ENCODE measurements at regions not wholly inside any gene's neighbourhood (a gene's known extent, or its start where the extent isn't known, plus 50 kb on each side); places are given as distances from the start of the nearest gene placed in this dataset.

DNA sequence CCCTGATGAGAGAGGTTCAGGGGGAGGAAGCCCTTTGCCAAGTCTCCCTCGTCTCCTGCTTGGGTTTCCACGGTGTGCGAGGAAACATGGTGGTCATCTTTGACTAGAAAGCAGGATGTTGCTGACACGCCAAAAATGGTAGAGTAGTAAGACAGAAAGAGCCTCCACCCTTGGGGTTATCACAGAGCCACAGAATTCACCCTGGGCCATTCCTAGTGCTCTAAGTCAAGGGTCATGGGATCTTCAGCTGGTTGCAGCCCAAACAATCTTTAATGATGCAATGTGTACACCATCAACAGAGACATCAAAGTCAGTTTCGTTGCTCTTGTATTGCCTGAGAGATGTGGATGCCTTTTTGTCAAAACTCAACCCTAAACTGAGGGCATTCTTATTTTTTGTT lies 201.9 kb downstream of the LY86 start:
- no peaks in the 10 kb centered on the region for H3K9me3 ChIP-seq
- H3K4me3 ChIP-seq: no peak overlapping the region
- intact Hi-C loops (cut with DNase I): no loop called here
- DNase-seq: no peak
- TF ChIP-seq POLR2A (IDR thresholded peaks at IDR 0.05) (no peak), POLR2AphosphoS5 (IDR thresholded peaks at IDR 0.05) (no peak), EP300 (IDR thresholded peaks at IDR 0.05) (no peak)
- TF ChIP-seq, protein P1, sequence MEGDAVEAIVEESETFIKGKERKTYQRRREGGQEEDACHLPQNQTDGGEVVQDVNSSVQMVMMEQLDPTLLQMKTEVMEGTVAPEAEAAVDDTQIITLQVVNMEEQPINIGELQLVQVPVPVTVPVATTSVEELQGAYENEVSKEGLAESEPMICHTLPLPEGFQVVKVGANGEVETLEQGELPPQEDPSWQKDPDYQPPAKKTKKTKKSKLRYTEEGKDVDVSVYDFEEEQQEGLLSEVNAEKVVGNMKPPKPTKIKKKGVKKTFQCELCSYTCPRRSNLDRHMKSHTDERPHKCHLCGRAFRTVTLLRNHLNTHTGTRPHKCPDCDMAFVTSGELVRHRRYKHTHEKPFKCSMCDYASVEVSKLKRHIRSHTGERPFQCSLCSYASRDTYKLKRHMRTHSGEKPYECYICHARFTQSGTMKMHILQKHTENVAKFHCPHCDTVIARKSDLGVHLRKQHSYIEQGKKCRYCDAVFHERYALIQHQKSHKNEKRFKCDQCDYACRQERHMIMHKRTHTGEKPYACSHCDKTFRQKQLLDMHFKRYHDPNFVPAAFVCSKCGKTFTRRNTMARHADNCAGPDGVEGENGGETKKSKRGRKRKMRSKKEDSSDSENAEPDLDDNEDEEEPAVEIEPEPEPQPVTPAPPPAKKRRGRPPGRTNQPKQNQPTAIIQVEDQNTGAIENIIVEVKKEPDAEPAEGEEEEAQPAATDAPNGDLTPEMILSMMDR (IDR thresholded peaks at IDR 0.05): no peak
- H3K27ac ChIP-seq: no peak overlapping the region
- 93 to 94% methylated on average over 5 of the region's 5 CpGs for WGBS, 2 donors
- H3K36me3 ChIP-seq: no peaks in the 10 kb centered on the region
- H3K27me3 ChIP-seq: no peaks in the 10 kb centered on the region
- H3K4me1 ChIP-seq: no peaks in the 10 kb centered on the region

DNA sequence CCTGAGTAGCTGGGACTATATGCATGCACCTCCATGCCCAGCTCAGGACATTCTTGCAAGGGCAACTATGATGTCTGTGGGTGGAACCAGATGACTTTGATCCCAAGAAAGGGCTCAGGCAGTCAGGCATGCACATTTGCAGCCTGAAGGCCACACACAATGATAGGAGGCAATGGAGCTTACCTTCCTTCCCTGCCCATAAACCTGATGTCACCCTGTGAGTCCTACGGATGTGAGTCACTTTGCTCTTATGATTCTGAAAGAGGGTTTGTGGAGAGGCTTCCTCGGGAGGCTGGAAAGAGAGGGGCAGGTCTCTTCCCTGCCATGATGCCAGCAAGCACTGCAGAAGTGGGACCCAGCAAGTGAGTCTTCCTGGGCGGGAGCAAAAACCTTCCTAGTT lies 202.4 kb downstream of the LY86 start:
- H3K9me3 ChIP-seq: no peaks in the 10 kb centered on the region
- 81 to 89% methylated on average over 3 of the region's 3 CpGs for WGBS, 2 donors
- H3K4me3 ChIP-seq: no peak overlapping the region
- no peaks in the 10 kb centered on the region for H3K27me3 ChIP-seq
- no peak overlapping the region for H3K27ac ChIP-seq
- no peaks in the 10 kb centered on the region for H3K36me3 ChIP-seq
- no peak for TF ChIP-seq EP300 (IDR thresholded peaks at IDR 0.05)
- TF ChIP-seq, protein P1 (IDR thresholded peaks at IDR 0.05): no peak
- no peak for TF ChIP-seq POLR2A (IDR thresholded peaks at IDR 0.05)
- no peak for TF ChIP-seq POLR2AphosphoS5 (IDR thresholded peaks at IDR 0.05)
- no peak for DNase-seq
- intact Hi-C loops (cut with DNase I): no loop called here
- H3K4me1 ChIP-seq: no peaks in the 10 kb centered on the region

DNA sequence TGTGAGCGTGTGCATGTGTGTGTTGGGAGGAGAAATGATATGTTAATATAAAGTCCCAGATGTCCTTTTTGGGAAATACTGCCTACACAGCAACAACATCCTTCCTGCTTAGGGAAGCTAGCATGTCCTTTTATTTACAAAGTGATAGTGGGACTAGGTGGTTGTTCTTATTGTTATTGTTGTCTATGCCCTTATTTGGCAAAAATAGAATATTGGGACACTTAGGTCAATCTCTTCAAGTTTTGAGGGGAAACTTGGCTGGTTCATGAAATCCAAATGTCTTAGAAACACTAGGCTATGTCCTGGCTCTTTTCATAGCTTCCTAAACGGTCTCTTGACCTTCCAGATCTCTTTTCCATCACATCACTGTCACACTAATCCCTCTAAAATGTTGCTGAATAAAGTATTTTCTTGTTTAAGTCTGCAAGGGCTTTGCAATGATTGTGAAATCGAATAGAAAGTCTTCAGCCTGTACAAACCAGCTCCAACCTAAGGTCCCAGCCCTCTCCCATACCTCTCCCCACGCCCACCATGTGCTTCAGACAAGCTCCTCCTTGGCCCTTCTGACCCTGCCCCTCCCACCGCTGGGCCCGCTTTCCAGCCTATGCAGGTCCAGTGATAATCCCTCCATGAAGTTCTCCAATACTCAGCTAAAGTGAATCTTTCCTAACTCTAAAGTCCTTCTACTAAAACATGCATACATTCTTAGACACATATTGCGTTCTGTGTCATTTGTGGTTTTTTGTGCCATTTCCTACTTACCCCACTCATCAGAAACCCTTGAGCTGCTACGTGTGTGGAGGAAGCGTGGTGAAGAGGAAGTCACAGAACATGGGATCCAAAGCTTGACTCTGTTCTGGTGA lies 205.1 kb downstream of the LY86 start:
- Histone ChIP-seq H3K27ac (no peak overlapping the region), H3K27me3 (no peaks in the 10 kb centered on the region), H3K36me3 (no peaks in the 10 kb centered on the region), H3K4me3 (no peak overlapping the region), H3K9me3 (no peaks in the 10 kb centered on the region), H3K4me1 (no peaks in the 10 kb centered on the region)
- WGBS, 2 donors: 72 to 88% methylated on average over 9 of the region's 9 CpGs
- intact Hi-C loops (cut with DNase I): no loop called here
- TF ChIP-seq EP300 (IDR thresholded peaks at IDR 0.05): no peak
- TF ChIP-seq, protein P1 (IDR thresholded peaks at IDR 0.05): no peak
- TF ChIP-seq POLR2AphosphoS5 (IDR thresholded peaks at IDR 0.05): no peak
- no peak for TF ChIP-seq POLR2A (IDR thresholded peaks at IDR 0.05)
- DNase-seq: no peak

DNA sequence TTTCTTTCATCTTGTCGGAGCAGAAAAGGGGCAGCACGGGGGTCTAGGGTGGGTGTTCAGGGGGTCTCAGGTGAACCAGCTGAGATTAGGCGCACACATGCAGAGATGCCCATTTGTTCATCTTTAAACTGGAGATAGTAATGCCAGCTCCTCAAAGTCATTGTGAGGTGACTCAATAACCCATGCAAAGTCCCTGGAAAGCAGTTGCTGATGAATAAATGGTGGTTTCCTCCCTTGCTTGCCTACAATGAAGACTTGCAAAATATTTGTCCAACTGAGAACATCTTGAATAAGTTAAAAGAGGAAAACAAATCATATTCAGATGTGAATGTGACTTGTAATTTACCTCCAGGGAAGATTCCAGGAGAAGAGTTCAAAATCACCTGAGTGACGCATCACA lies 206.9 kb downstream of the LY86 start:
- TF ChIP-seq EP300 (IDR thresholded peaks at IDR 0.05) (no peak), POLR2A (IDR thresholded peaks at IDR 0.05) (no peak), POLR2AphosphoS5 (IDR thresholded peaks at IDR 0.05) (no peak)
- TF ChIP-seq, protein P1 (IDR thresholded peaks at IDR 0.05): no peak

More for the DNA sequence above, 206.9 kb downstream of the LY86 start:
- intact Hi-C loops (cut with DNase I): no loop called here
- no peaks in the 10 kb centered on the region for H3K4me1 ChIP-seq
- WGBS, 2 donors: 95% methylated on average over 4 of the region's 4 CpGs
- no peaks in the 10 kb centered on the region for H3K9me3 ChIP-seq
- H3K36me3 ChIP-seq: no peaks in the 10 kb centered on the region
- H3K4me3 ChIP-seq: no peak overlapping the region
- H3K27ac ChIP-seq: no peak overlapping the region
- no peaks in the 10 kb centered on the region for H3K27me3 ChIP-seq
- no peak for DNase-seq
